Fibroblast of lung (primary cell): ENCODE measurements at regions not wholly inside any gene's neighbourhood (a gene's known extent, or its start where the extent isn't known, plus 50 kb on each side); places are given as distances from the start of the nearest gene placed in this dataset.
A peak's percentile ranks its signal among the peaks of the same experiment; 100 is the strongest.

Source experiments
- DNase-seq, 2 donors: peaks; one replicate each; pipeline versions ENCODE4 v3.0.0 to v3.0.0-alpha.2; 2010; ENCODE audit warnings: low read depth in 2 of 2
- H2AFZ ChIP-seq: 2 replicates; pipeline ENCODE4 v1.5.1; 2012; ENCODE audit warnings: low read length, control low read depth, inconsistent platforms
- H3K27ac ChIP-seq: 2 replicates; pipeline ENCODE4 v1.5.1; 2011; ENCODE audit warnings: low read length, control low read depth; ENCODE audit not compliant: insufficient read depth
- H3K27me3 ChIP-seq: 2 replicates; pipeline ENCODE4 v1.5.1; 2011; ENCODE audit warnings: mild to moderate bottlenecking, low read length; ENCODE audit not compliant: control insufficient read depth, insufficient read depth
- H3K36me3 ChIP-seq: 2 replicates; pipeline ENCODE4 v1.5.1; 2011; ENCODE audit warnings: low read length; ENCODE audit not compliant: control insufficient read depth, insufficient read depth
- H3K4me1 ChIP-seq: 2 replicates; pipeline ENCODE4 v1.5.1; 2011; ENCODE audit warnings: low read length; ENCODE audit not compliant: control insufficient read depth, insufficient read depth; ENCODE audit errors: extremely low read depth
- H3K4me2 ChIP-seq: 2 replicates; pipeline ENCODE4 v1.5.1; 2011; ENCODE audit warnings: low read length, control low read depth; ENCODE audit not compliant: insufficient read depth; ENCODE audit errors: extremely low read depth
- H3K4me3 ChIP-seq, 4 experiments: fragments of 200-600 bp in 1 of 4; sonication (generic) in 1 of 4; replicated peaks in 1 of 4; 2 replicates each; pipeline ENCODE4 v1.5.1; 2011 to 2016; ENCODE audit warnings: low read length in 4 of 4, low read depth in 3 of 4, mild to moderate bottlenecking in 3 of 4, control low read depth in 2 of 4, inconsistent platforms in 1 of 4, mixed read lengths in 1 of 4; ENCODE audit not compliant: insufficient read depth in 1 of 4; ENCODE audit errors: control extremely low read depth in 1 of 4
- H3K79me2 ChIP-seq: 2 replicates; pipeline ENCODE4 v1.5.1; 2012; ENCODE audit warnings: mild to moderate bottlenecking, low read length, inconsistent platforms; ENCODE audit not compliant: control insufficient read depth, insufficient read depth
- H3K9ac ChIP-seq: 2 replicates; pipeline ENCODE4 v1.5.1; 2011; ENCODE audit warnings: mild to moderate bottlenecking, low read length, control low read depth; ENCODE audit not compliant: insufficient read depth
- H3K9me3 ChIP-seq: 2 replicates; pipeline ENCODE4 v1.5.1; 2012; ENCODE audit warnings: low read depth, low read length; ENCODE audit not compliant: control insufficient read depth, insufficient read depth
- H4K20me1 ChIP-seq: 2 replicates; pipeline ENCODE4 v1.5.1; 2011; ENCODE audit warnings: low read length; ENCODE audit not compliant: control insufficient read depth, insufficient read depth; ENCODE audit errors: extremely low read depth
- CTCF ChIP-seq, 2 donors: IDR thresholded peaks in 1 of 2; conservative IDR thresholded peaks in 1 of 2; 1 replicate in 1 of 2; 2 replicates in 1 of 2; pipeline ENCODE4 v1.5.1; 2011 to 2012; ENCODE audit warnings: low read length in 2 of 2, control low read depth in 1 of 2, inconsistent platforms in 1 of 2, low read depth in 1 of 2, mild to moderate bottlenecking in 1 of 2
- EZH2 ChIP-seq: IDR thresholded peaks from 2 replicates; pipeline ENCODE4 v1.5.1; 2012; ENCODE audit warnings: low read length, control low read depth, mild to moderate bottlenecking; ENCODE audit errors: missing control alignments

- no peaks in the 10 kb centered on the region for H3K4me1 ChIP-seq
- no peaks in the 10 kb centered on the region for H3K27me3 ChIP-seq
- H4K20me1 ChIP-seq, result no peaks in the 10 kb centered on the region
- H3K4me3 ChIP-seq, result no peak overlapping the region
- H3K79me2 ChIP-seq, result no peaks in the 10 kb centered on the region
- H3K9ac ChIP-seq, result no peak overlapping the region
- H3K27ac ChIP-seq, result no peak overlapping the region
- TF ChIP-seq EZH2 (no peak), CTCF (conservative IDR thresholded peaks at IDR 0.05 in 1 of 2, IDR thresholded peaks at IDR 0.05 in 1 of 2; ENCODE audit: low read depth in 1 of 2, low read length in 2 of 2) (no peak)
- no peaks in the 10 kb centered on the region for H3K36me3 ChIP-seq
- H2AFZ ChIP-seq, result no peak overlapping the region
- no peak for DNase-seq
- H3K4me2 ChIP-seq, result no peak overlapping the region
- no peaks in the 10 kb centered on the region for H3K9me3 ChIP-seq
Measured at GRCh38 chr1:73854527-73854926, 343.4 kb downstream of the LRRIQ3 start.

- no peaks in the 10 kb centered on the region for H3K27me3 ChIP-seq
- H3K9me3 ChIP-seq, result no peaks in the 10 kb centered on the region
- H3K4me3 ChIP-seq, result no peak overlapping the region
- TF ChIP-seq EZH2 (no peak), CTCF (conservative IDR thresholded peaks at IDR 0.05 in 1 of 2, IDR thresholded peaks at IDR 0.05 in 1 of 2; ENCODE audit: low read depth in 1 of 2, low read length in 2 of 2) (no peak)
- H3K27ac ChIP-seq, result no peak overlapping the region
- no peaks in the 10 kb centered on the region for H3K79me2 ChIP-seq
- H3K36me3 ChIP-seq, result no peaks in the 10 kb centered on the region
- no peak overlapping the region for H3K4me2 ChIP-seq
- H3K4me1 ChIP-seq, result no peaks in the 10 kb centered on the region
- no peak for DNase-seq
- H4K20me1 ChIP-seq, result no peaks in the 10 kb centered on the region
- no peak overlapping the region for H2AFZ ChIP-seq
- H3K9ac ChIP-seq, result no peak overlapping the region
Measured at GRCh38 chr1:73842436-73842835, 355.5 kb downstream of the LRRIQ3 start.

- no peaks in the 10 kb centered on the region for H3K79me2 ChIP-seq
- DNase-seq, result peak in 1 of 2 donors; percentile 1
- no peak overlapping the region for H3K4me2 ChIP-seq
- no peaks in the 10 kb centered on the region for H3K36me3 ChIP-seq
- no peaks in the 10 kb centered on the region for H4K20me1 ChIP-seq
- no peak overlapping the region for H3K4me3 ChIP-seq
- no peaks in the 10 kb centered on the region for H3K9me3 ChIP-seq
- peak in 1 of 2 donors; percentile 10 for TF ChIP-seq CTCF (conservative IDR thresholded peaks at IDR 0.05 in 1 of 2, IDR thresholded peaks at IDR 0.05 in 1 of 2; ENCODE audit: low read depth in 1 of 2, low read length in 2 of 2)
- TF ChIP-seq EZH2, result no peak
- H3K27ac ChIP-seq, result no peak overlapping the region
- no peak overlapping the region for H3K9ac ChIP-seq
- H3K4me1 ChIP-seq, result no peaks in the 10 kb centered on the region
- H3K27me3 ChIP-seq, result no peaks in the 10 kb centered on the region
- H2AFZ ChIP-seq, result no peak overlapping the region
Measured at GRCh38 chr1:73839922-73840321, 358.1 kb downstream of the LRRIQ3 start.
